ENCODE measurements at regions not wholly inside any gene's neighbourhood (a gene's known extent, or its start where the extent isn't known, plus 50 kb on each side); places are given as distances from the start of the nearest gene placed in this dataset.
"Not testable (repeated sequence)": the region's sequence is repeated elsewhere in the genome, so short reads cannot be mapped to it uniquely, and the experiment has no call there.

GRCh38 chr6:152811785-152812184 lies 61.2 kb downstream of the VIP start:
- DNase-seq (ENCODE audit: low read depth) = no peak
- H3K4me3 ChIP-seq (ENCODE audit: low read depth, low read length) = no peak overlapping the region
- TF ChIP-seq CTCF (conservative IDR thresholded peaks at IDR 0.05; ENCODE audit: low read depth, low read length) = no peak

- no peak for DNase-seq (ENCODE audit: low read depth)
- no peak for TF ChIP-seq CTCF (conservative IDR thresholded peaks at IDR 0.05; ENCODE audit: low read depth, low read length)
- no peak overlapping the region for H3K4me3 ChIP-seq (ENCODE audit: low read depth, low read length)
Measured at GRCh38 chr6:152815230-152815872, 64.8 kb downstream of the VIP start.

- no peak overlapping the region for H3K4me3 ChIP-seq (ENCODE audit: low read depth, low read length)
- no peak for TF ChIP-seq CTCF (conservative IDR thresholded peaks at IDR 0.05; ENCODE audit: low read depth, low read length)
- no peak for DNase-seq (ENCODE audit: low read depth)
Measured at GRCh38 chr6:152816055-152816454, 65.5 kb downstream of the VIP start.

GRCh38 chr6:152821525-152821924 lies 70.9 kb downstream of the VIP start:
- no peak overlapping the region for H3K4me3 ChIP-seq (ENCODE audit: low read depth, low read length)
- no peak for TF ChIP-seq CTCF (conservative IDR thresholded peaks at IDR 0.05; ENCODE audit: low read depth, low read length)
- no peak for DNase-seq (ENCODE audit: low read depth)

GRCh38 chr6:152824666-152825065 lies 74.1 kb downstream of the VIP start:
- no peak overlapping the region for H3K4me3 ChIP-seq (ENCODE audit: low read depth, low read length)
- TF ChIP-seq CTCF (conservative IDR thresholded peaks at IDR 0.05; ENCODE audit: low read depth, low read length) = no peak
- DNase-seq (ENCODE audit: low read depth) = no peak

- no peak for TF ChIP-seq CTCF (conservative IDR thresholded peaks at IDR 0.05; ENCODE audit: low read depth, low read length)
- no peak for DNase-seq (ENCODE audit: low read depth)
- H3K4me3 ChIP-seq (ENCODE audit: low read depth, low read length) = no peak overlapping the region
Measured at GRCh38 chr6:152828431-152828830, 77.8 kb downstream of the VIP start.

- not testable (repeated sequence) for H3K4me3 ChIP-seq (ENCODE audit: low read depth, low read length); DNase-seq (ENCODE audit: low read depth)
Measured at GRCh38 chr6:152834366-152834765, 83.8 kb downstream of the VIP start.
